ENCODE measurements at regions not wholly inside any gene's neighbourhood (a gene's known extent, or its start where the extent isn't known, plus 50 kb on each side); places are given as distances from the start of the nearest gene placed in this dataset.

DNA sequence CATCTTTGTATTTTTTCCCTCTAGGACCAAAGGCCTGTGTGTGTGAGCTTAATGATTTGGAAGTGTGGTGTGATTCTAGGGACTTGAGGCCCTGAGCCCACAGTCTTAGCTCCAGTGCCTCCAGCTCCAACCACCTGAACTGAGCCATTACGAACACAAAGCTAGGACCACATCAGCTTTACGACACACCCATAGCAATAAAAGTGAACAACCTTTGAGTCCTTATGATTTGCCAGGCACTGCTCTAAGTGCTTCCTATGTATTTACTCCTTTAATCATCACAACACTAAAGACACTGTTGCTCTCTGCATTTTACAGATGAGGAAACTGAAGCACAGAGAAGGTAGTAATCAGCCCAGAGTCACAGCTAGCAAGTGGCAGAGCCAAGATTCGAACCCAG lies 126.4 kb downstream of the EHF start:
- Histone ChIP-seq H3K9me3 (replicated peaks in 1 of 3) (no peaks in the 10 kb centered on the region), H3K27me3 (no peaks in the 10 kb centered on the region), H3K36me3 (replicated peaks in 1 of 2) (no peaks in the 10 kb centered on the region), H3K27ac (no peak overlapping the region), H3K4me1 (replicated peaks in 1 of 2) (no peaks in the 10 kb centered on the region), H3K4me3 (no peak overlapping the region)
- DNase-seq, result no peak
- no peak for TF ChIP-seq POLR2A (IDR thresholded peaks at IDR 0.05)
- TF ChIP-seq, protein P1, sequence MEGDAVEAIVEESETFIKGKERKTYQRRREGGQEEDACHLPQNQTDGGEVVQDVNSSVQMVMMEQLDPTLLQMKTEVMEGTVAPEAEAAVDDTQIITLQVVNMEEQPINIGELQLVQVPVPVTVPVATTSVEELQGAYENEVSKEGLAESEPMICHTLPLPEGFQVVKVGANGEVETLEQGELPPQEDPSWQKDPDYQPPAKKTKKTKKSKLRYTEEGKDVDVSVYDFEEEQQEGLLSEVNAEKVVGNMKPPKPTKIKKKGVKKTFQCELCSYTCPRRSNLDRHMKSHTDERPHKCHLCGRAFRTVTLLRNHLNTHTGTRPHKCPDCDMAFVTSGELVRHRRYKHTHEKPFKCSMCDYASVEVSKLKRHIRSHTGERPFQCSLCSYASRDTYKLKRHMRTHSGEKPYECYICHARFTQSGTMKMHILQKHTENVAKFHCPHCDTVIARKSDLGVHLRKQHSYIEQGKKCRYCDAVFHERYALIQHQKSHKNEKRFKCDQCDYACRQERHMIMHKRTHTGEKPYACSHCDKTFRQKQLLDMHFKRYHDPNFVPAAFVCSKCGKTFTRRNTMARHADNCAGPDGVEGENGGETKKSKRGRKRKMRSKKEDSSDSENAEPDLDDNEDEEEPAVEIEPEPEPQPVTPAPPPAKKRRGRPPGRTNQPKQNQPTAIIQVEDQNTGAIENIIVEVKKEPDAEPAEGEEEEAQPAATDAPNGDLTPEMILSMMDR (IDR thresholded peaks at IDR 0.05), result no peak
- intact Hi-C loops (cut with DNase I), result no loop called here
- 49 to 51% (median 51%) methylated on average over 3 of the region's 3 CpGs for whole genome bisulfite sequencing, 4 donors

DNA sequence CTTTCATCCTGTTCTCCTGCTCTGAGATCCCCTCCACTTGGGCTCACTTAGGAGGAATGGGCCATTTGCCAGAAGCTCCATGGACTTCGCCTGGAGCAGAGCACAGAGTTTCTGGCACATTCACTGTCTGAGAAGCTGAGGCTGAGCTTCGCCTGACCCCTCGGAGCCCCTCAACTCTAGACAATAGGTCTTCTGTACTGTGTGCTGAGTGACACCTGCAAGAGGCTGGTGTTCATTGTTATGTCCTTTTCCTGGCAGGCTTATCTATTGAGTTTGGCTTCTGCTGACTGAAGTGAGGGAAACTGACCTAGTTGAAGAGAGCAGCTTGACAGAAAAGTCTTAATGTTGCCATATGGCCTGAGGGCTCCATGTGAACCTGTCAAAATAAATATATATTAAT lies 124.3 kb downstream of the EHF start:
- no peaks in the 10 kb centered on the region for H3K9me3 ChIP-seq (replicated peaks in 1 of 3)
- H3K27ac ChIP-seq, result no peak overlapping the region
- no peaks in the 10 kb centered on the region for H3K27me3 ChIP-seq
- H3K4me1 ChIP-seq (replicated peaks in 1 of 2), result no peaks in the 10 kb centered on the region
- no peaks in the 10 kb centered on the region for H3K36me3 ChIP-seq (replicated peaks in 1 of 2)
- intact Hi-C loops (cut with DNase I), result no loop called here
- H3K4me3 ChIP-seq, result no peak overlapping the region
- WGBS, 4 donors, result 76 to 80% (median 77%) methylated on average over 3 of the region's 3 CpGs
- TF ChIP-seq, protein P1 (IDR thresholded peaks at IDR 0.05), result no peak
- TF ChIP-seq POLR2A (IDR thresholded peaks at IDR 0.05), result no peak
- no peak for DNase-seq

DNA sequence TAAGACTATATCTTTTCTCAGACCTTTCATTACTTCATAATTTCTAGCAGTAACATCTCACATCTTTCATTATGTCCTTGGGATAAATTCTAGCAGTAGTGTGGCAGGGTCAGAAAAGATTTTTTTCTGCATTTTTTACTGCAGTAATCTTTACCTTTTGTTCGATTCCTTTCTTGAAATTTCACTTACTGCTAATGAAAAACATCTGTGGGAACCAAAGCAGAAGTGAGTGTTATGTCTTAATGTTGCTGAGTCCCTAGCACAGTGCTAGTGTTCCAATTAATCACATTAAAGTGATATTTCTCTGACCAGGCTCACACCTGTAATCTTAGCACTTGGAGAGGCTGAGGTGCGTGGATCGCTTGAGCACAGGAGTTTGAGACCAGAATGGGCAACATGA lies 123.6 kb downstream of the EHF start:
- Histone ChIP-seq H3K27ac (no peak overlapping the region), H3K27me3 (no peaks in the 10 kb centered on the region), H3K9me3 (replicated peaks in 1 of 3) (no peaks in the 10 kb centered on the region), H3K36me3 (replicated peaks in 1 of 2) (no peaks in the 10 kb centered on the region), H3K4me3 (no peak overlapping the region), H3K4me1 (replicated peaks in 1 of 2) (no peaks in the 10 kb centered on the region)
- intact Hi-C loops (cut with DNase I), result no loop called here
- TF ChIP-seq POLR2A (IDR thresholded peaks at IDR 0.05), result no peak
- TF ChIP-seq, protein P1 (IDR thresholded peaks at IDR 0.05), result no peak
- no peak for DNase-seq
- whole genome bisulfite sequencing, 4 donors, result 83 to 90% (median 89%) methylated on average over 3 of the region's 3 CpGs

DNA sequence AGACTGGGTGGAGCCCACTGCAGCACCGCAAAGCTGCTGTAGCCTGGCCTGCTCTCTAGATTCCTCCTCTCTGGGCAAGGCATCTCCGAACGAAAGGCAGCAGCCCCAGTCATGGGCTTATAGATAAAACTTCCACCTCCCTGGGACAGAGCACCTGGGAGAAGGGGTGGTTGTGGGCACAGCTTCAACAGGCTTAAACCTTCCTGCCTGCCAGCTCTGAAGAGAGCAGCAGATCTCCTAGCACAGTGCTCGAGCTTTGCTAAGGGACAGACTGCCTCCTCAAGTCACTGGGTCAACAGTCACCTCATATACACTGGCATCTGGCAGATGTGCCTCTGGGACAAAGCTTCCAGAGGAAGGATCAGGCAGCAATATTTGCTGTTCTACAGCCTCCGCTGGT lies 117.3 kb downstream of the EHF start:
- 83 to 90% (median 85%) methylated on average over 4 to 5 of the region's 5 CpGs for WGBS, 4 donors
- Histone ChIP-seq H3K4me3 (no peak overlapping the region), H3K9me3 (replicated peaks in 1 of 3) (no peaks in the 10 kb centered on the region), H3K27me3 (peaks cover 4% of the 10 kb centered on the region), H3K27ac (no peak overlapping the region), H3K4me1 (replicated peaks in 1 of 2) (no peaks in the 10 kb centered on the region), H3K36me3 (replicated peaks in 1 of 2) (no peaks in the 10 kb centered on the region)
- intact Hi-C loops (cut with DNase I), result no loop called here
- TF ChIP-seq, protein P1 (IDR thresholded peaks at IDR 0.05), result no peak
- no peak for TF ChIP-seq POLR2A (IDR thresholded peaks at IDR 0.05)
- no peak for DNase-seq

Measured in adrenal gland (tissue), 9 donors.